HEK293T (cell line): ENCODE measurements at regions not wholly inside any gene's neighbourhood (a gene's known extent, or its start where the extent isn't known, plus 50 kb on each side); places are given as distances from the start of the nearest gene placed in this dataset.

Source experiments
- HDGF ChIP-seq: fragments of 450-650 bp; IDR thresholded peaks from 2 replicates; pipeline ENCODE4 v1.6.1; 2017; ENCODE audit warnings: antibody characterized with exemption, borderline replicate concordance
- L3MBTL2 ChIP-seq: fragments of 450-650 bp; conservative IDR thresholded peaks from 2 replicates; pipeline ENCODE4 v1.6.1; 2016; ENCODE audit warnings: mild to moderate bottlenecking
- LEF1 ChIP-seq: fragments of 450-650 bp; IDR thresholded peaks from 2 replicates; pipeline ENCODE4 v1.6.1; 2017; ENCODE audit warnings: mild to moderate bottlenecking, borderline replicate concordance
- SP1 ChIP-seq: fragments of 450-650 bp; IDR thresholded peaks from 2 replicates; pipeline ENCODE4 v1.6.1; 2017
- SUZ12 ChIP-seq: fragments of 450-650 bp; IDR thresholded peaks from 2 replicates; pipeline ENCODE4 v1.6.1; 2016; ENCODE audit warnings: mild to moderate bottlenecking
- TARDBP ChIP-seq: fragments of 450-650 bp; IDR thresholded peaks from 2 replicates; pipeline ENCODE4 v1.6.1; 2016
- ZNF384 ChIP-seq: fragments of 450-650 bp; IDR thresholded peaks from 2 replicates; pipeline ENCODE4 v1.6.1; 2016

GRCh38 chr5:36492984-36493654 is 113.3 kb upstream of the SLC1A3 start:
- TF ChIP-seq TARDBP: no peak
- TF ChIP-seq HDGF: no peak
- no peak for TF ChIP-seq SUZ12
- TF ChIP-seq LEF1: no peak
- TF ChIP-seq ZNF384: no peak
- no peak for TF ChIP-seq L3MBTL2
- no peak for TF ChIP-seq SP1
